ENCODE measurements at regions not wholly inside any gene's neighbourhood (a gene's known extent, or its start where the extent isn't known, plus 50 kb on each side); places are given as distances from the start of the nearest gene placed in this dataset.

GRCh38 chr9:90300611-90301276 lies 341.9 kb downstream of the DIRAS2 start (continued):
- TF ChIP-seq GABPA (IDR thresholded peaks at IDR 0.05; ENCODE audit: low read depth) (no peak), ZNF622 (IDR thresholded peaks at IDR 0.05) (no peak), ASH2L (IDR thresholded peaks at IDR 0.05; ENCODE audit: borderline replicate concordance, low read depth) (no peak), BHLHE40 (IDR thresholded peaks at IDR 0.05; ENCODE audit: borderline replicate concordance in 1 of 2, low read depth in 2 of 2, low read length in 1 of 2) (no peak)

DNA sequence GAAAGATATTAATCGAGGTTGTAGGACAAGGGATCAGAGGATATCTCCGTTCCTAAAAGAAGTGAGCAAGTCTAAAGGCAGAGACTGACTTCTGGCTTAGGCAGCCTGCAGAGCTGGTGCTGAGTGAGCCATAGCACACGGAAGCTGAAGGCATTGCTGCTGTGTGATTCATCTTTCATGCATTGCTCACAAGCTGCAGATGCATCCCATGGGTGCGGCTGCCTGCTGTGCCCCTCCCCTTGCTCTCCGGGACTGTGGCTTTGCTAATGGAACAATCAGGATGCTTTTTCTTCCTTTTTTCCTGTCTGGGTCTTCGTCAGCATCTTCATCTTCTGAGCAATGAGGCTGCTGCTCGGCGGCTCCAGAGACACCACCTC lies 341.4 kb downstream of the DIRAS2 start:
- Histone ChIP-seq H4K20me1 (ENCODE audit: control insufficient read depth, insufficient read depth) (no peaks in the 10 kb centered on the region), H3K27ac (ENCODE audit: control insufficient read depth, insufficient read depth) (no peak overlapping the region), H3K27me3 (replicated peaks in 1 of 2; ENCODE audit: control insufficient read depth in 2 of 2, insufficient read depth in 2 of 2, low read length in 1 of 2) (no peaks in the 10 kb centered on the region), H3K4me3 (no peak overlapping the region), H2AFZ (ENCODE audit: control insufficient read depth, low read depth, low read length) (no peak overlapping the region), H3K36me3 (ENCODE audit: control insufficient read depth in 2 of 2, insufficient read depth in 2 of 2, low read length in 1 of 2) (no peaks in the 10 kb centered on the region), H3K79me2 (ENCODE audit: control insufficient read depth, insufficient read depth, low read length) (no peaks in the 10 kb centered on the region), H3K9ac (ENCODE audit: control insufficient read depth, insufficient read depth, low read length) (no peak overlapping the region), H3K4me2 (ENCODE audit: control insufficient read depth, insufficient read depth) (no peak overlapping the region), H3K4me1 (ENCODE audit: control insufficient read depth, insufficient read depth, low read length) (no peaks in the 10 kb centered on the region), H3K9me3 (replicated peaks; ENCODE audit: control insufficient read depth, insufficient read depth, low read length) (no peaks in the 10 kb centered on the region)
- ChIA-PET POLR2A (no interaction called here), SMC1A (ENCODE audit: uncharacterized antibody, unreplicated experiment) (no interaction called here), CTCF (no interaction called here), RAD21 (ENCODE audit: unreplicated experiment) (no interaction called here)
- BruUV-seq (replicated peaks) = no TSS peak
- no peak for ATAC-seq
- TF ChIP-seq NR2F1 (conservative IDR thresholded peaks at IDR 0.05) (no peak), SP1 (IDR thresholded peaks at IDR 0.05; ENCODE audit: low read depth, low read length) (no peak), HDAC6 (IDR thresholded peaks at IDR 0.05; ENCODE audit: unreplicated experiment) (no peak), KLF5 (IDR thresholded peaks at IDR 0.05; ENCODE audit: partially characterized antibody) (no peak)
- FAIRE-seq = no peak
- no peak for DNase-seq (ENCODE audit: low read depth, low spot score)
- intact Hi-C loops (cut with micrococcal nuclease; ENCODE audit: unreplicated experiment) (no loop called here), in situ Hi-C loops (cut with MboI) (no loop called here)
- WGBS (ENCODE audit: insufficient coverage, insufficient replicate concordance, low lambda C conversion rate, missing lambda C conversion rate) = 8% methylated on average over 8 of the region's 8 CpGs
